ENCODE measurements at regions not wholly inside any gene's neighbourhood (a gene's known extent, or its start where the extent isn't known, plus 50 kb on each side); places are given as distances from the start of the nearest gene placed in this dataset.

- CTCF ChIA-PET (ENCODE audit: unreplicated experiment): no interaction called here
- no peak overlapping the region for H3K4me3 ChIP-seq (ENCODE audit: low read depth, low read length, poor library complexity, severe bottlenecking)
- no peaks in the 10 kb centered on the region for H3K9me2 ChIP-seq (ENCODE audit: insufficient read depth, low read length)
- H3K9me3 ChIP-seq (ENCODE audit: low read length): no peaks in the 10 kb centered on the region
- TF ChIP-seq CTCF (conservative IDR thresholded peaks at IDR 0.05; ENCODE audit: low read length) (no peak), EZH2phosphoT487 (IDR thresholded peaks at IDR 0.05; ENCODE audit: borderline replicate concordance, low read depth, low read length) (no peak)
- no peak for DNase-seq (ENCODE audit: low spot score)
- no peak overlapping the region for H2AFZ ChIP-seq (ENCODE audit: low read length)
- POLR2A ChIA-PET: no interaction called here
- no peaks in the 10 kb centered on the region for H3K36me3 ChIP-seq (ENCODE audit: insufficient read depth, low read length)
- intact Hi-C loops (cut with micrococcal nuclease; ENCODE audit: unreplicated experiment): no loop called here
- no peak overlapping the region for H3K27ac ChIP-seq (ENCODE audit: low read depth, low read length, poor library complexity, severe bottlenecking)
- no peak overlapping the region for H3K4me2 ChIP-seq (ENCODE audit: low read length)
- no peaks in the 10 kb centered on the region for H3K79me2 ChIP-seq (ENCODE audit: insufficient read depth, low read depth, low read length)
- H3K4me1 ChIP-seq (ENCODE audit: insufficient read depth, low read length, poor library complexity, severe bottlenecking): no peaks in the 10 kb centered on the region
- BruUV-seq (replicated peaks): no TSS peak
- H4K20me1 ChIP-seq (ENCODE audit: insufficient read depth, low read length): no peaks in the 10 kb centered on the region
Measured at GRCh38 chr1:213898684-213899083, 89.1 kb upstream of the PROX1 start.

GRCh38 chr1:213899413-213899812, 88.4 kb upstream of the PROX1 start:
- CTCF ChIA-PET (ENCODE audit: unreplicated experiment): no interaction called here
- intact Hi-C loops (cut with micrococcal nuclease; ENCODE audit: unreplicated experiment): no loop called here

GRCh38 chr1:213905344-213905743, 82.4 kb upstream of the PROX1 start:
- Histone ChIP-seq H2AFZ (ENCODE audit: low read length) (no peak overlapping the region), H3K79me2 (ENCODE audit: insufficient read depth, low read depth, low read length) (no peaks in the 10 kb centered on the region), H3K36me3 (ENCODE audit: insufficient read depth, low read length) (no peaks in the 10 kb centered on the region), H3K9me2 (ENCODE audit: insufficient read depth, low read length) (no peaks in the 10 kb centered on the region), H3K9me3 (ENCODE audit: low read length) (no peaks in the 10 kb centered on the region), H3K27ac (ENCODE audit: low read depth, low read length, poor library complexity, severe bottlenecking) (no peak overlapping the region), H3K4me1 (ENCODE audit: insufficient read depth, low read length, poor library complexity, severe bottlenecking) (no peaks in the 10 kb centered on the region), H3K4me3 (ENCODE audit: low read depth, low read length, poor library complexity, severe bottlenecking) (no peak overlapping the region), H4K20me1 (ENCODE audit: insufficient read depth, low read length) (no peaks in the 10 kb centered on the region), H3K4me2 (ENCODE audit: low read length) (no peak overlapping the region)
- no TSS peak for BruUV-seq (replicated peaks)
- no peak for DNase-seq (ENCODE audit: low spot score)
- intact Hi-C loops (cut with micrococcal nuclease; ENCODE audit: unreplicated experiment): no loop called here
- CTCF ChIA-PET (ENCODE audit: unreplicated experiment): no interaction called here
- POLR2A ChIA-PET: no interaction called here
- TF ChIP-seq CTCF (conservative IDR thresholded peaks at IDR 0.05; ENCODE audit: low read length): no peak
- no peak for TF ChIP-seq EZH2phosphoT487 (IDR thresholded peaks at IDR 0.05; ENCODE audit: borderline replicate concordance, low read depth, low read length)

More at GRCh38 chr1:213899413-213899812, 88.4 kb upstream of the PROX1 start:
- TF ChIP-seq EZH2phosphoT487 (IDR thresholded peaks at IDR 0.05; ENCODE audit: borderline replicate concordance, low read depth, low read length): no peak
- no peak for TF ChIP-seq CTCF (conservative IDR thresholded peaks at IDR 0.05; ENCODE audit: low read length)
- Histone ChIP-seq H3K4me2 (ENCODE audit: low read length) (no peak overlapping the region), H3K4me1 (ENCODE audit: insufficient read depth, low read length, poor library complexity, severe bottlenecking) (no peaks in the 10 kb centered on the region), H3K4me3 (ENCODE audit: low read depth, low read length, poor library complexity, severe bottlenecking) (no peak overlapping the region), H3K79me2 (ENCODE audit: insufficient read depth, low read depth, low read length) (no peaks in the 10 kb centered on the region), H4K20me1 (ENCODE audit: insufficient read depth, low read length) (no peaks in the 10 kb centered on the region), H3K9me2 (ENCODE audit: insufficient read depth, low read length) (no peaks in the 10 kb centered on the region), H3K9me3 (ENCODE audit: low read length) (no peaks in the 10 kb centered on the region), H3K27ac (ENCODE audit: low read depth, low read length, poor library complexity, severe bottlenecking) (no peak overlapping the region), H2AFZ (ENCODE audit: low read length) (no peak overlapping the region), H3K36me3 (ENCODE audit: insufficient read depth, low read length) (no peaks in the 10 kb centered on the region)
- no peak for DNase-seq (ENCODE audit: low spot score)
- no TSS peak for BruUV-seq (replicated peaks)
- POLR2A ChIA-PET: interaction anchor here (0.5 kb wide), 1 partner anchor 37 kb away, joined by 4 read pairs; no protein-coding TSS in a partner anchor
